ENCODE measurements at regions not wholly inside any gene's neighbourhood (a gene's known extent, or its start where the extent isn't known, plus 50 kb on each side); places are given as distances from the start of the nearest gene placed in this dataset.

DNA sequence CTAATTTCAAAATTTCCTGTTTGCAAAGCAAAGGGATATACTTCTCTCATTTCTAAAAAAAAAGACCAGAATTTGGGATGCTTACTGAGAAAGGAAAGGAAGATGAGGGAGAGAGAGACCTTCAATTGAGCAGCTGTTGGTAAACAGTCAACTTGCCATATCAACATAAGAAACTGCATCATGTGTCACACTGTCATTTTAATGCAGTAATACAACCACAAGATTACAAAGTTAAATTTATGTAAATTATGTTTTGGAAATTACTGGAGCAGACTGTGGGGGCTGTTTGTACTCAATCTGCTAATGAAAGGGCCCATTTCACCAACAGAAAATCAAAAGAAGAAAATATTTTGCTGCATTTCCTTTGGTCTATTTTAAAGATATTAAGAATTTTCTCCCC, 370.4 kb upstream of the TMPO start:
- DNase-seq (ENCODE audit: low read depth in 2 of 2): no peak

DNA sequence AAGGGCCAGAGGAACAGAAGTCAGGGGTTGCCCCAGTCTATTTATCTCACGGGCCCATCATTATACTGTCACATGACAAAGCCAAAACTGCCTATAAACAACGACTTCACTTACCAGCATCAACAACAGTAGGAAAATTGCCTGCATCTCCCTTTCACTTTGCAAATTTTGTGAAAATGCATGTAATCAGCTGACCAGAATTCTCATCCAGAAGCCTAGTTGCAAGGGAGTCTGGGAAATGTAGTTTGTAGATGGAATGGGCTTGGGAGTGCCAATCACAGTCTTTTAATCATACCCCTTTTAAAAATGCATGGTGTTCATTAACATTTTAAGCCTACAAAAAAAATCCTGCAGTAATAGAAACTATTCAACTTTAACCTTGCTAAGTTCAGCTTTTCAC, 369.3 kb upstream of the TMPO start:
- DNase-seq (ENCODE audit: low read depth in 2 of 2): peak in 1 of 2 donors; percentile 13

DNA sequence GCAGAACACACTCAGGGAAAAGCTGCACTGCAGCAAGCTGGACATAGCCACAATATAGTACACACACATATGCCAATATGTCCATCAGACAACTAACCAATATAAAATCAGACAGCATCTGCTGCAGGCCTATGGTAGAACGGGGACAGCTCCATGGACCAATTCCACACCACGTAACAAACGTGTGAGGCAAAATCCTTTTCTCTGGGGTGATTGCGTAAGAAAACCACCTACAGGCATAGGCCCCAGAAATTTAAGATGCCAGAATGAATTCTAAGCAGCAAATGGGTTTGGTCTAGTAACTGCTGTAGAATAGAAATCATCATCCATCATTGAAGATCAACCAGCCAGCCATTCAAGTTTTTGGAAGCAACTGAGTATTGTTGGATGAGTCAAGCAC, 368.9 kb upstream of the TMPO start:
- no peak for DNase-seq (ENCODE audit: low read depth in 2 of 2)

- DNase-seq (ENCODE audit: low read depth in 2 of 2): no peak
Observed at GRCh38 chr12:98149270-98149669, 366.1 kb upstream of the TMPO start.

GRCh38 chr12:98149691-98150210, 365.6 kb upstream of the TMPO start:
- DNase-seq (ENCODE audit: low read depth in 2 of 2): no peak

DNA sequence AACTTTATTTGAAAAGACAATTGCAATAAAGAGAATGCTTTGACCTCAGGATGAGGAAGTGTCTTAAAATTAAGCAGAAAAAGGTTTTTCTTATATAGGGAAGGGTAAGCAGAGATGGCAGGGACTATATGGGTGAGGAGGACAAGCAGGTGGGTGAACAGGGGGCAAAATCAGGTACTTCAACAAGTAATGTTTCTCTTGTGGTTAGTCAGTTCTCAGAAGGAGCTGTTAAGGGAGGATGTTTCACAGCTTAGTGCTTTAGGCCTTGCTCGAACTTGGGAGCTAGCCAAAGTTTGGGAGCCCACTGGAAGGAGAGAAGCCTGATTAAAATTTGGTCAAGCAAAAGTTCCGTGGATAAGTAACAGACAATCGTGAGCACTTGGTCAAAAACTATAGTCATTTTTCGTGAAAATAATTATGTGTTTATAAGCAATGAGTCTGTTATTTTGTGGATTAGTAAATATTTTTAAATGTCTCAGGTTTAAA, 364.2 kb upstream of the TMPO start:
- DNase-seq (ENCODE audit: low read depth in 2 of 2): no peak

GRCh38 chr12:98151984-98152383, 363.4 kb upstream of the TMPO start:
- no peak for DNase-seq (ENCODE audit: low read depth in 2 of 2)

DNA sequence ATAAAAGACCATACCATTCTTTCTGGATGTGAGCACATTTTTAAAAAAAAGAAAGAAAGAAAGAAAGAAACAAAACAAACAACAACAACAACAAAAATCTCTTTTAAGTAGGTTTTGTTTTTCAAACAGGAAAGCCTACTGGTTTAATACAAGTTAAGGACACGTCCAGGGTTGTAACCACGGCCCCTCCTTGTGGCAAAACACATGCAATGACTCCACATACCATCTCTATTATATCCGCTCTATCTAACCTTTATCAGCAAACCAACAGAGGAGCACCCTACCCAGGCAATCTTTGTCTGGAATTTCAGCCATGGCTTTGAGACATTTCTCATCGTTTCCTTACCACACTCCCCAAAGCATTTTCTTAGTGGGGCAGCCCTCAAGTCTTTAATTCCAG, 360.5 kb upstream of the TMPO start:
- peak; percentile 46 to 76 for DNase-seq (ENCODE audit: low read depth in 2 of 2)

DNA sequence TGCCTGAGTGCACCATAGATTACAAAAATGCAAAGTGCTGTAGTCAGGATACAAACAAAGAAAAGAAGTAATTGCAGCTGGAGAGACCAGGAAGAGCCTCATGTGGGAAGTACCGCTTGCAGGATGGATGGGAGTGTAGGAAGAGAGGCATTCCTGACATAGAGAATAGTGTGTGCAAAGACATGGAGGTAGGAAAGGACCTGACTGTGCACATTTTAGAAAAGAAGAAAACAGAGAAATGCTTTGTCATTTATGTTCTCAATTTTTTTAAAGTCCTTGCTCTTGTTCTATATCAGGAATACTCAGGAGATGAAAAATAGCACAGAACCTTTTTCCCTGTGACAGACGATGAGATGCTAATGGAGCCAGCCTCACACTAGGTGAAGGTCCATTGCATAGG, 358.7 kb upstream of the TMPO start:
- DNase-seq (ENCODE audit: low read depth in 2 of 2): no peak

GRCh38 chr12:98162906-98163678, 352.3 kb upstream of the TMPO start:
- no peak for DNase-seq (ENCODE audit: low read depth in 2 of 2)

GRCh38 chr12:98172304-98172703, 343.1 kb upstream of the TMPO start:
- no peak for DNase-seq (ENCODE audit: low read depth in 2 of 2)

DNA sequence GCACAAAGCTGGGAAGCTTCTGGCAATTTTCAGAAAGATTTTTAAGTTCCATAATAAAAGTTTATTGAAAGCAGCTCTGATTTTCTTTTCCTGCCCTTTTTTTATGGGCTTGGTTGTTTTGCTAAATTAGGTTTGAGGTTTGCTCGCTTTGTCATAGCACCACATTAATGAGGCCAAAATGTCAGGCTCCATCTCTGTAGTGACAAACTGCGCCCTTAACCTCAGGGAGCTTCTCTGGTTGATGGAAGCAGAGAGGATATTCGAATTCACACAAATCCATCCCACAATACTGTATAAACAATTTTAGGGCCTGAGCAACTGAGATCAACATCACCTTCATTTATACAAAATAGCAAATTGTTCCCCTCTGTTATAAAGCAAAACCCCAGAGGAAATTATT, 342.6 kb upstream of the TMPO start:
- no peak for DNase-seq (ENCODE audit: low read depth in 2 of 2)

DNA sequence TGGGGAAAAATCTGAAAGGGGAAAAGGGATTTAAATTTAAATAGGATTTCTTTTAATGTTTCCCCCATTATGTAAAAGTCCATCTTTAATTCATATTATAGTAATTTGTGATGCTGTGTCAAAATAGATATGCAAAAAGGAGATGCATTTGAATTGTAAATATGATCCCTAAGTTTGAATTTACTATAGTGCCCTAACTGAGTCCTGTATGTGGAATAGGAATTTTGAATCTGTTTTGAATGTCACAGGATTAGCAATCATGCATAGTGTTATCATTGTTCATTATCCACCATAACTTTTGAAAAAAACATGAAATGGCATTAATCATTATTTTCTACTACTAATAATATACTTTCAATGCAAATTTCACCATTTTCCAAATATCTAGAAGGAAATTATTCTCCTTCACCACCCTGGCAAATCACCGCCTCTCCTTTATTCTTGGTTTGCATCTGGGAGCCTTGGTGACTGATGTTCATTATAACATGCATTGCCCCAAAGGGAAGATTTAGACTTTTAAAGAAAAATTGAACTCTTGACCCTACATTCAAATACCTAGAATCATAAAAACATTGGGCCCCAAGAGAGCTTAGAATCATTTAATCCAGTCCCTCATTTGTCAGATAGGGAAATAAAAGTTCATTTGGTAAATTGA, 341.5 kb upstream of the TMPO start:
- DNase-seq (ENCODE audit: low read depth in 2 of 2): no peak

GRCh38 chr12:98174428-98174809, 341.0 kb upstream of the TMPO start:
- no peak for DNase-seq (ENCODE audit: low read depth in 2 of 2)

DNA sequence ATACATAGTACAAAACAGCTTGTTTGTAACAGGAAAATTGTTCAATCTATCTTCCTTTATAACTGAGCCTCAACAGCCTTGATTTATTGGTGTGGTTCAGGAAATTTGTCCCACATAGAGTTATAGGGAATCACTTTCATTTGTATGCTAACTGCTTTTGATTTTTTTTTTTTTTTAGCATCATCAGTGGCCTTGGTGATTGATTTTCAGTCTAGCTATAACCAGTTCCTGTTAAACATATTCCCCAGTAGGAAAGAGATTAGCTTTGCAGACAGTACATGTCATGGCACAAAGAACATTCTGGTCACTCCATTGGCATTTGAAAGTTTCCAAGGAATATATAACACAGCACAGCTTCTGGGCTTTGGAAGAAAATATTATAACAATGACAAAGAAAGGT, 337.3 kb upstream of the TMPO start:
- DNase-seq (ENCODE audit: low read depth in 2 of 2): no peak

- DNase-seq (ENCODE audit: low read depth in 2 of 2): no peak
Observed at GRCh38 chr12:98179151-98179550, 336.2 kb upstream of the TMPO start.

GRCh38 chr12:98180603-98181002, 334.8 kb upstream of the TMPO start:
- no peak for DNase-seq (ENCODE audit: low read depth in 2 of 2)

DNA sequence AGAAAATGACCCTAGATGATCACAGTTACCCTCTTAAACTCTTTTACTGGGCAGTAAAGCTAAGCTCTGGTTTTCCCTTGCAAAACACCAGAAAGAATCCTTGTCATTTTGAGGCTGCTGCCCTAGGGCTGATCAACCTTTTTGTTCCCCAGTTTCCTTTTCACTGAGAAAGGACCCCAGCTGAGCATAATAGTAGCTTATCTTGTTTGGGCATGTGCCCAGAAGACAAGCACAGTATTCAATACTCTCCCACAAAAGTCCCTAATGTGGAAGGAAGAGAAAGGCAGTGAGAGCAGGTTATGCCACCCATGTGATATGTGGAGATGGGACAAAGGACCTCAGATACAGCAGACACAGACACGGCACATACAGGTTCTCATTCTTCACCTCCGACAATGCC, 332.6 kb upstream of the TMPO start:
- no peak for DNase-seq (ENCODE audit: low read depth in 2 of 2)

DNA sequence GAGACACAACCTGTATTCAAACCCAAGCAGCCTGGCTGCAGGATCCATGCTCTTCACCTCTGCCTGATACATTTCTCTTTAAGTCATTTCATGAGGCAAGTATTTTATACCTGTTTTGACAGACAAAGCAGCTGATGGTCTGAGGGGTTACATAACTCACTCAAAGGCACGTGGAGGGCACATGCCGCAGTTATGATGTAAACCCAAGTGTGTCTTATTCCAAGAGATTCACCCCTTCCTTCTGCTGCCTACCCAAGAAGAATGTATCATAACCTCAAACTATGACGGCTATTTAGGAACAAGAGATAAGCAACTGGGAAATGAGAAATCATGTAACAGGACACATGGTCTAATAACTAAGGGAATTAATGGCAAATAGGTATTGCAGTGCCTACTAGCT, 329.8 kb upstream of the TMPO start:
- no peak for DNase-seq (ENCODE audit: low read depth in 2 of 2)

- peak; percentile 5 to 55 for DNase-seq (ENCODE audit: low read depth in 2 of 2)
Observed at GRCh38 chr12:98188650-98189077, 326.7 kb upstream of the TMPO start.

- DNase-seq (ENCODE audit: low read depth in 2 of 2): no peak
Observed at GRCh38 chr12:98194591-98194990, 320.8 kb upstream of the TMPO start.

- no peak for DNase-seq (ENCODE audit: low read depth in 2 of 2)
Observed at GRCh38 chr12:98198261-98198982, 317.0 kb upstream of the TMPO start.

Measured in lung microvascular endothelial cell (primary cell).